HG03521 (cell line): ENCODE measurements at regions not wholly inside any gene's neighbourhood (a gene's known extent, or its start where the extent isn't known, plus 50 kb on each side); places are given as distances from the start of the nearest gene placed in this dataset.

Experiments used
- ATAC-seq: cut with Tn5 transposase; IDR thresholded peaks from one replicate; pipeline ENCODE4 v1.9.1; 2021; ENCODE audit warnings: mild to moderate bottlenecking, moderate library complexity; ENCODE audit not compliant: unreplicated experiment

DNA sequence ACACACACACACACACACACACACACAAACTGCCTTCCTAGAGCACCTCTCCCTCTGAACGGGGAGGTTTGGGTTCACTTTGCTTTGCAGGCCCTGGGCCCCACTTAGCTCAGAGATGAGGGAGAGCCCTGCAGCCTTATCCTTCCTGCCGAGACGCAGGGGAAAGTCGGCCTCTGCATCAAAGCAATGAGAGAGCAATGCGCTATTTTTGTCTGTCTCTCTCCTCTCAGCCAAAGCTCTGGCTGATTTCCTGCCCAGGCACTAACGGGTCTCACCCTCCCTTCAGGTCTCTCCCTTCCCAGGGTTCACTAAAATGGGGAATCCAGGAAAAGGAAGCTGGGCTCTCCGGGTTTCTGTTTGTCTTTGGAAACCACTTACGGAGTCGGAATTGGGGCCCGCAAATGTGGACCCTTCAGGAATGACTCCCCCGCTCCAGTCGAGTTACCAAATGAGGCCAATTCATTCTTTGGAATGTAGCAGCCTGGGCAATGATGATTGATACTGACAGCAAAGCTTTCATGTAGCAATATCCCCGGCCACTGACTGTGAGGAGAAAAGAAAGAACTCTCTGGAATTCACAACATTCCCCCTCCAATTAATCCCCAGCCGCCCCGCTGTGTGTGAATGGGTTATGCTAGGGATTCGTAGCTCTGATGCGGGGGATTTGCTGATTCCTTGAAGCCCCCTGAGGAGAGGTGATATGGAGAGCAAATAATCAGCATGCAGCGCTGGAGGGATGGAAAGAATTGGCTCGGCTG is 61.5 kb upstream of the WLS start:
- no peak for ATAC-seq

DNA sequence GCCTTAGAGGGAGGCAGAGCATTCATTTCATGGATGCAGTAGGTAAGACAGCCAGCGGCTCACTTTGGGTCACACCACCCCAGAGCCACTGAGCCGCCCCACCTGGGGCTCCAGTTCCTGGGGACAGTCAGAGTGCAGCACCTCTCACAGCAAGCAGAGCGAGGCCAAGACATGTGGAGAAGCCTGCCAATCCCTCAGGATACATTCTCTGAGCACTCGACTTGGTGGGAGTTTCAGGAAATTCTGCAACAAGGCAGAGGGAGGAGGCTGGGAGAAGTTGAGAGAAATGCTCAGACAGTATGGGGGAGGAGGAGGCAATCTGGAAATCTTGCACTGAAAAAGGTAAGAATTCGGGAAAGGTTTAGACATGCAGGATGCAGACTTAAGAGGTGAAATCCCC is 60.8 kb upstream of the WLS start:
- no peak for ATAC-seq

DNA sequence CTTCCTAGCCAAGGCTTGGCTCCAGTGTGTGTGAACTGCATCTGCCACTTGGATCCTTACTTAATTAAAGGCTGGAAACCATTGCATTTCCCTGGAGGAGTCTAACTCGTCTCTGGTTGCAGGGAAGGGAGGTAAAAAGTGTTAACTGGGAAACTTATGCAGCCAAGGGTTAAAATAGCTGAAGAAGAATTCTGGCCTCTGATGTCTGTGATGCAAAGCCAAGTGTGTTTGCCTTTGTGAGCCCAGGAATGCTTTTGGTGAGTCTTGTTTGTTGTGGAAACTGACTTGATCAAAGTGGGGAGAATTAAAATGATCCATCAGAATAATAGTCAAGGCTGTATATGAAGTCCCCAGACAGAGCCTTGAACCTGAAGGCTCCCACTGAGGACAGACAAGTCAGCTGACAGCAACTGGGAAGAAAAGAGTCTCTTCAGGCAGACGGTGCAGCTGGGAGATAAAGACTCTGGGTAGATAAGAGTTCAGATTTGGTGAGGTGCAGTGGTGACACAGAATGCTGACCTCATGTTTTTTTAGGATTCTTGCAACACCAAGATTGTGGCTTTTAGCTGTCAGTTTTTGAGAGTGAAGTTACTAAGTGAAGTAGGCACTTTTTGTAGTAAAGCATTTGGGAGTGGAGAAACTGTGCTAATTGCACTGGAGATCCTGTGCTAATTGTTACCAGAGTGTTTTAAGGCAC is 59.5 kb upstream of the WLS start:
- ATAC-seq, result no peak

DNA sequence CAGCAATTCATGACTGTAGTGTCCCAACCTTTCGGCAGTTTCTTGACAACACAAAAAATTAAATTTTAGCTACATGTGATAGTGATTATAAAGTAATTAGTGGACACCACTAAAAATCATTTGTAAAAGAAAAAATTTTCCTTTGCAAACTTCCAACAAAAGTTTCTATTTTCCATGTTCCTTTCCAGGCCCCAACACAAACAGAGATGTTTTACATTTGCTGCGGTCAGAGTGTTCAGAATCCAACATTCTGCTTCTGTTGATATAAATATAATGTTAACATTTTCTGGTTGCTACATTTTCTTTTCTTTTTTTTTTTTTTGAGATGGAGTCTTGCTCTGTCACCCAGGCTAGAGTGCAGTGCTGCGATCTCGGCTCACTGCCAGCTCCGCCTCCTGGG is 54.9 kb upstream of the WLS start:
- ATAC-seq, result no peak

DNA sequence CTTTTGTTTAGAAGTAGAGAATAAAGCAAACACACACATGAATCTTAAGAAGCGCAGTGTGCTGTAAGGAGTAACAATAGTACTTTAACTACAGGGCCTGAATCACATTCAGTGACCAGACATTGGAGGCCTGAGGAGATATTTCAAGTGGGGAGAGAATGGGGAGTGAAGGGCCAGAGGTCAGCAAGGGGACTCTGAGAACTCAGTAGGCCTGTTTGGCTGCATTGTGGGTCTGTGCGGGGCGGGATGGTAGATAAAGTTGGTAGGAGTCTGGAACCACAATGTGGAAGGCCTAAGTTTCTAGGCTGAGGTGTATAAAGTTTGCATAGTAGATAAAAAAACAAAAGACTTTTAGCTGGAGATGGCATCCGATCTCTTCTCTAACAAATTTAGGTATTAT is 52.7 kb upstream of the WLS start:
- no peak for ATAC-seq

DNA sequence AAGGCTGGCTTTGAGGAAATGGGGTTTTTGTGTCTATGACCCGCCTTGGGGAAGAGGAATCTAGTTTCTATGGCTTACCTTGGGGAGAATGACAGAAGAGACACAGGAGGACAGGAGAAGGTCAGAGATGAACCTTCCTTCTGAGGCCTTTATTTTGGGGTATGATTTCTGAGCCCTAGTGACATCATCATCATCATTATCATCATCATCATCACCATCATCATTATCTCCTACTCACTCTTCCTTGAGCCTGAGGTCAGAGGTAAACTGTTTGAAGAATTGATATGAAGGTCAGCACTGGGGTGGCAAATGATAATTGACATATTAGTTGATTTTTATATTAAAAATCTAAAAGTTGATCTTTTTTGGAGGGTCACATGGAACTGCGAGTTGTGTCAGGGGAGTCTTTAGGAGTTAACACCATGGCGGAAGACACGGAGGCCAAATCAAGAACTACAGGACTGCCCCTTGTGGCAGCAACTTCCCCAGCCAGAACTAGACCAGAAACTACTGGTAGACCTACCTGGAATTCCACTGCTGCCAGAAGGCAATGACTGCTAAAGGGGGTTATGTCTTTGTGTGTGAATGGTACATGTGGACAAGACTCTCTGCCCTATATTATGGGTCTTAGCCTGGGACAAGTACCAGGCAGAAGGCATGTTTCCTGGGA is 49.8 kb upstream of the WLS start:
- ATAC-seq, result no peak
